T-helper 1 cell treated with Interleukin-12 subunit alpha and Interleukin-12 subunit beta and Interleukin-4 antibody, amounts not matched to agents 30 μg/mL and 1 μg/mL, for 36 hours (primary cell): ENCODE measurements at regions not wholly inside any gene's neighbourhood (a gene's known extent, or its start where the extent isn't known, plus 50 kb on each side); places are given as distances from the start of the nearest gene placed in this dataset.

ENCODE experiments used
- H3K27ac Mint-ChIP-seq: one replicate; pipeline ENCODE4 v1.8.0; 2021; ENCODE audit warnings: mild to moderate bottlenecking, mixed read lengths
- H3K27me3 Mint-ChIP-seq: one replicate; pipeline ENCODE4 v1.8.0; 2021; ENCODE audit warnings: low read depth, mixed read lengths
- H3K36me3 Mint-ChIP-seq: one replicate; pipeline ENCODE4 v1.8.0; 2021; ENCODE audit warnings: low read depth, mixed read lengths
- H3K4me1 Mint-ChIP-seq: one replicate; pipeline ENCODE4 v1.8.0; 2021; ENCODE audit warnings: low read depth, mixed read lengths
- H3K4me3 Mint-ChIP-seq: one replicate; pipeline ENCODE4 v1.8.0; 2021; ENCODE audit warnings: mild to moderate bottlenecking, moderate library complexity, mixed read lengths
- H3K9me3 Mint-ChIP-seq: one replicate; pipeline ENCODE4 v1.8.0; 2021; ENCODE audit warnings: mixed read lengths

- Mint-ChIP-seq H3K27ac (no peak overlapping the region), H3K4me3 (no peak overlapping the region), H3K36me3 (no peaks in the 10 kb centered on the region), H3K4me1 (no peaks in the 10 kb centered on the region), H3K27me3 (no peaks in the 10 kb centered on the region), H3K9me3 (peaks cover 29% of the 10 kb centered on the region)
These were observed 500.2 kb downstream of the SHISA9 start for GRCh38 chr16:13401641-13402040.

- no peaks in the 10 kb centered on the region for H3K4me1 Mint-ChIP-seq
- no peaks in the 10 kb centered on the region for H3K36me3 Mint-ChIP-seq
- no peak overlapping the region for H3K4me3 Mint-ChIP-seq
- no peaks in the 10 kb centered on the region for H3K27me3 Mint-ChIP-seq
- H3K9me3 Mint-ChIP-seq: peaks cover 24% of the 10 kb centered on the region
- H3K27ac Mint-ChIP-seq: no peak overlapping the region
These were observed 501.2 kb downstream of the SHISA9 start for GRCh38 chr16:13402601-13403000.

- no peaks in the 10 kb centered on the region for H3K27me3 Mint-ChIP-seq
- H3K27ac Mint-ChIP-seq: no peak overlapping the region
- H3K36me3 Mint-ChIP-seq: no peaks in the 10 kb centered on the region
- H3K4me3 Mint-ChIP-seq: no peak overlapping the region
- no peaks in the 10 kb centered on the region for H3K4me1 Mint-ChIP-seq
- peaks cover 24% of the 10 kb centered on the region for H3K9me3 Mint-ChIP-seq
These were observed 501.9 kb downstream of the SHISA9 start for GRCh38 chr16:13403326-13403725.

DNA sequence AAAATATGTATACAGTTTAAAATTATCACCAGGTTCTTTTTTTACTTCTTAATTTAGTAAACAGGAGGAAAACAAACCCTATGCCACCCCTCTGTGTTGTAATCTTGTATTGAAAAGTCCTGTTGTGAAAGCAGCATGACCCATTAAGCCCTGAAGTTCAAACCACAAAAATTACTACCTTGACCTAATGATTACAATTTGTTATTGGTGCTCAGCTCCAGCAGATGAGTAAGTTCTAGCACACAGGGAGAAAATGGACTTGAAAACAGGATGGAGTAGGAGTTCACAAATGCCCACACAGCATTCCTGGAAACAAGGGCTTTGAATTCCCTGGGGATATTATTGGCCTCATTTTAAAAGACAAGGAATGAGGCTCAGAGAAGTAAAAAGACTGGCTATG lies 505.8 kb upstream of the ERCC4 start:
- Mint-ChIP-seq H3K4me3 (no peak overlapping the region), H3K36me3 (no peaks in the 10 kb centered on the region), H3K9me3 (peaks cover 5% of the 10 kb centered on the region), H3K4me1 (no peaks in the 10 kb centered on the region), H3K27ac (no peak overlapping the region), H3K27me3 (no peaks in the 10 kb centered on the region)

DNA sequence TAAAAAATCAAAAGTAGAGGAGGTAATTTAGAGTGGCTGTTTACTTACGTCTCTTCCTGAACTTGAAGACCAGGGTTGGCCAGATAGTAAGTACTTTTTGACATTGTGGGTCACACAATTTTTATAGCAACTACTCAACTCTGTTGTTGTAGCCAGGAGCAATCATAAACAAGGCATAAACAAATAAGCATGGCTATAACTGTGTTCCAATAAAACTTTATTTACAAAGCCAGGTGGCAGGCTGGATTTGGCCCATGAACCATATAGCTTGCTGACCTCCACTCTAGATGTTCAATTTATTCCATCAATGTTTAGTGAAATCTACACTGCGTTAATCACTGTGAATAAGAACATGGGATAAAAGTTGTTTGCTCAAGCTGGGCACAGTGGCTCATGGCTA lies 500.4 kb upstream of the ERCC4 start:
- Mint-ChIP-seq H3K27ac (no peak overlapping the region), H3K27me3 (no peaks in the 10 kb centered on the region), H3K9me3 (peaks cover 9% of the 10 kb centered on the region), H3K4me3 (no peak overlapping the region), H3K4me1 (no peaks in the 10 kb centered on the region), H3K36me3 (no peaks in the 10 kb centered on the region)

DNA sequence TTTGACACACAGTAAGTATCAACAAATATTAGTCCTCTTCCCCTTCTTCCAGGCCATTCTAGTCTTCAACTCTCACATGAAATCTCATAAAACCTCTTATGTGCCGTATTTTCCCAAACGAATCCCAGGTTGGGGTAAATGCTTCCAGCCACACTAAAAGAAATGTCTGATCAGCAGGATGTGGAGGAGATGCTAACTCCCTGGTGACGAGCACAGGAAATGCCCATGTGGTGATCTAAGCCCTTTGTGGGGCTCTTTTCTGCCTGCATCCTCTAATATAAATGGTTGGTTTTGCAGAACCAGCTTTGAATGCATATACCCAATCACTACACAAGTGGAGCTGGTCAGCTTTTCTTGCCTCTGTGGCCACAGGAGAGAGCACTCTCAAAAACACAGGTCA lies 498.2 kb upstream of the ERCC4 start:
- Mint-ChIP-seq H3K4me3 (no peak overlapping the region), H3K36me3 (no peaks in the 10 kb centered on the region), H3K27me3 (no peaks in the 10 kb centered on the region), H3K27ac (no peak overlapping the region), H3K4me1 (no peaks in the 10 kb centered on the region), H3K9me3 (peaks cover 9% of the 10 kb centered on the region)

- Mint-ChIP-seq H3K4me1 (no peaks in the 10 kb centered on the region), H3K27ac (no peak overlapping the region)
These were observed 494.1 kb upstream of the ERCC4 start for GRCh38 chr16:13425836-13426235.

DNA sequence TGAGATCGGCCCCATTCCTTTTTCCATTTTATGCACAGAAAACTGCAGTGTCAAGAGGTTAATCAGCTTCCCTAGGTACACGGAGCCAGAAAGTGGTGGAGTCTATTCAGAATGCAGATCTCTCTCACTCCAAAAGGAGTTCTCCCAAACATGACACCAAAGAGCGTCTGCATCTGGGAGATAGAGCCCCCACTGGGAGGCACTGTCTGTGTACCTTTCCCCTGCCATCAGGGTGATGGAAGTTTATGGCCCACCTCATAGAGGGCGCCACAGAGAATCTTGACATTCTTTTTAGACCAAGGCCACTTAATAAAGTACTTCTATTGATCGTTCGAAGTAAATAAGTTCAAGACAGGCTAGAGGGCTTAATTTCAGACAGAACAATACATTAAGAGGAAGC lies 493.7 kb upstream of the ERCC4 start:
- Mint-ChIP-seq H3K4me1 (no peaks in the 10 kb centered on the region), H3K27me3 (no peaks in the 10 kb centered on the region), H3K4me3 (no peak overlapping the region), H3K36me3 (no peaks in the 10 kb centered on the region), H3K27ac (no peak overlapping the region), H3K9me3 (peaks cover 9% of the 10 kb centered on the region)

More at GRCh38 chr16:13425836-13426235, 494.1 kb upstream of the ERCC4 start:
- no peak overlapping the region for H3K4me3 Mint-ChIP-seq
- no peaks in the 10 kb centered on the region for H3K36me3 Mint-ChIP-seq
- no peaks in the 10 kb centered on the region for H3K27me3 Mint-ChIP-seq
- H3K9me3 Mint-ChIP-seq: peaks cover 9% of the 10 kb centered on the region

DNA sequence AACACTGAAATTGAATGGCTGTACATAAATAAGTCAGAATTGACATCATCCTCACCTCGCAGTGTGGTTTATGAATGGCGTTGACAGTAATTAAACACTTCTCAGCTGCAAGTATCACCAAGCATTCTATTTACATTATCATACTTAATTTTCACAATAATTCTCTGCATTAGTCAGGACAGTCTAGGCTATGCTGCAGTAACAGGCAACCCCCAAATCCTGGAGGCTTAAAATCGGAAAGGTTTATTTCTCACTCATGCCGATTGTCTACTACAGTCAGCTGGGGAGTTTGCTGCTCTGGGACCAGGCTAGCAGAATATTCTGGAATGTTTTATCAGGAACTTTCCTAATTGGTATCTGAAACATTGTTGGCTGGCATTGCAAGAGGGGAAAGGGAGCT lies 493.2 kb upstream of the ERCC4 start:
- no peak overlapping the region for H3K4me3 Mint-ChIP-seq
- H3K4me1 Mint-ChIP-seq: no peaks in the 10 kb centered on the region
- H3K36me3 Mint-ChIP-seq: no peaks in the 10 kb centered on the region
- H3K27ac Mint-ChIP-seq: no peak overlapping the region
- peaks cover 9% of the 10 kb centered on the region for H3K9me3 Mint-ChIP-seq
- no peaks in the 10 kb centered on the region for H3K27me3 Mint-ChIP-seq

GRCh38 chr16:13427943-13428342 lies 492.0 kb upstream of the ERCC4 start:
- Mint-ChIP-seq H3K4me3 (no peak overlapping the region), H3K4me1 (no peaks in the 10 kb centered on the region), H3K36me3 (no peaks in the 10 kb centered on the region), H3K27me3 (no peaks in the 10 kb centered on the region), H3K27ac (no peak overlapping the region), H3K9me3 (peaks cover 9% of the 10 kb centered on the region)

GRCh38 chr16:13429416-13429815 lies 490.5 kb upstream of the ERCC4 start:
- Mint-ChIP-seq H3K36me3 (no peaks in the 10 kb centered on the region), H3K4me1 (no peaks in the 10 kb centered on the region), H3K4me3 (no peak overlapping the region), H3K9me3 (no peaks in the 10 kb centered on the region), H3K27me3 (no peaks in the 10 kb centered on the region), H3K27ac (no peak overlapping the region)

GRCh38 chr16:13435415-13435814 lies 484.5 kb upstream of the ERCC4 start:
- H3K36me3 Mint-ChIP-seq: no peaks in the 10 kb centered on the region
- no peaks in the 10 kb centered on the region for H3K9me3 Mint-ChIP-seq
- H3K27me3 Mint-ChIP-seq: no peaks in the 10 kb centered on the region
- no peak overlapping the region for H3K4me3 Mint-ChIP-seq
- no peak overlapping the region for H3K27ac Mint-ChIP-seq
- no peaks in the 10 kb centered on the region for H3K4me1 Mint-ChIP-seq

DNA sequence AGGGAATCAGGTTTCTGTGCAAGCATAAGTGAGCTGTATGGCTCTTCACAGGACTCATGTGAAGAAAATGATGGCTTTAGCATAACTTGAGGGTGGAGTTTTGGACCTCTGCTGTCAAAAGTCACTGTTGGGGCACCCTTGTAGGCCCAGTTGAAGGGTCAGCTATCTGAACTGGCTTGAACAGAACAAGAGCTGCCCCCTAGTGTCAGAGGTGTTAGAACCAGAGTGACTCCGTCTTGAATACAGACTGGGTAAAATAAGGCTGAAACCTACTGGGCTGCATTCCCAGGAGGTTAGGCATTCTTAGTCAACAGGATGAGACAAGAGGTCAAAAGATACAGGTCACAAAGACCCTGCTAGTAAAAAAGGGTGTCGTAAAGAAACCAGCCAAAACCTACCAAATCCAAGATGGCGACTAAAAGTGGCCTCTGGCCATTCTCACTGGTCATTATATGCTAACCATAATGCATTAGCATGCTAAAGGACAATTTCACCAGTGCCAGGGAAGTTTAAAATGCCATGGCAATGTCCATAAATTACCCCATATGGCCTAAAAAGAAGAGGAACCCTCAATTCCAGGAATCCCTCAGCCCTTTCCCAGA lies 484.0 kb upstream of the ERCC4 start:
- Mint-ChIP-seq H3K4me3 (no peak overlapping the region), H3K4me1 (no peaks in the 10 kb centered on the region), H3K27ac (no peak overlapping the region), H3K9me3 (no peaks in the 10 kb centered on the region), H3K36me3 (no peaks in the 10 kb centered on the region), H3K27me3 (no peaks in the 10 kb centered on the region)

DNA sequence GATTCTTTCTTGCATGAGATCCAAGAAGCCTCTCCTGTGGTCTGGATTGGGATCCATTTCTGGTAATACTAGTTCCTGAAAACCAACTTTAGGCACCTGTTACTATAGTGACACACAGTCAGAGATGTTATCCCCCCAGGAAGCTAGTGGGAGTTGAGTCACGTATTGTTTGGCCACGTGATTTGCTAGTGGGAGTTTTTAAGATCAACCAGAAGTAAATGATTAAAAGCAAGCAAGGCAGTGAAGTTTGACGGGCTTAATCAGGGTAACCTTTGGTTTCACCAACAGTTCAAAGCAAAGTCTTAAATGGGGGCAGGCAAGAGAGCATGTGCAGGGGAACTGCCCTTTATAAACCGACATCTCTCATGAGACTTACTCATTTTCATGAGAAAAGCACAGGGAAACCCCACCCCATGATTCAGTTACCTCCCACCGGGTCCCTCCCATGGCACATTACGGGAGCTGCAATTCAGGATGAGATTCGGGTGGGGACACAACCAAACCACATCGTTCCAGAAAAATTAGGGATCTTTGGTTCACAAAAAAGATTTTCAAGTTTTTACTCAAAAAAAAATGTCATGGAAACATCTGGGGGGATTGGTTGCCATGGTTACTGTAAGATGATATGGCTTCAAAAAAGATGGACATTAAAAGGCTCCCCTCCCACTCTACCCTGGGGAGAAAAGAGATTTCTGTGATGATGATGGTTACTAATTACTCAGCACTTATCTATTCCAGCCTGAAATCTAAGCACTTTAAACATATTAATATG lies 483.1 kb upstream of the ERCC4 start:
- Mint-ChIP-seq H3K4me3 (no peak overlapping the region), H3K9me3 (no peaks in the 10 kb centered on the region), H3K27ac (no peak overlapping the region), H3K27me3 (no peaks in the 10 kb centered on the region), H3K36me3 (no peaks in the 10 kb centered on the region), H3K4me1 (no peaks in the 10 kb centered on the region)

DNA sequence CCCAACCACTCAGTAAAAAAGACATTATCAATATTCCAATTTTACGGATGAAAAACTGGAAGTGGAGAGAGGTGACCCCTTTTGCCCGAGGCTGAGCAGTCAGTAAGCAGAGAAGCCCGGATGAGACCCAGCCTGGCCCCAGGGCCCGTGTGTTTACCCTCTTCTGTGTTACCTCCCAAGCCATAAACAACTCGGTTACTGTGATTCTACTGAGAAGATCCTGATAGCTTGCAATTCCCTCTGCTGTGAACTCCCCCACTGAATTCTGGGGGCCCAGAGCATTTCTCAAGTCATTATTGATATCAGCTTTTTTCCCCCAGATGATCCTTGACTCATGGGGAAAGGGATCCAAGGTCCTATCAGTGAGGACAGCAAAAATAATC lies 482.6 kb upstream of the ERCC4 start:
- no peaks in the 10 kb centered on the region for H3K27me3 Mint-ChIP-seq
- H3K4me3 Mint-ChIP-seq: no peak overlapping the region
- no peaks in the 10 kb centered on the region for H3K9me3 Mint-ChIP-seq
- H3K36me3 Mint-ChIP-seq: no peaks in the 10 kb centered on the region
- H3K27ac Mint-ChIP-seq: no peak overlapping the region
- H3K4me1 Mint-ChIP-seq: no peaks in the 10 kb centered on the region
